GM19043 (cell line): ENCODE measurements at regions not wholly inside any gene's neighbourhood (a gene's known extent, or its start where the extent isn't known, plus 50 kb on each side); places are given as distances from the start of the nearest gene placed in this dataset.
"Not testable (repeated sequence)": the region's sequence is repeated elsewhere in the genome, so short reads cannot be mapped to it uniquely, and the experiment has no call there.

Experiments used
- ATAC-seq: cut with Tn5 transposase; IDR thresholded peaks from one replicate; pipeline ENCODE4 v1.9.1; 2021; ENCODE audit warnings: low read depth; ENCODE audit not compliant: unreplicated experiment

- no peak for ATAC-seq
These were observed 93.1 kb upstream of the S1PR3 start for GRCh38 chr9:88898039-88898720.

- ATAC-seq = no peak
These were observed 85.8 kb upstream of the S1PR3 start for GRCh38 chr9:88905506-88905905.

- no peak for ATAC-seq
These were observed 75.4 kb upstream of the S1PR3 start for GRCh38 chr9:88915916-88916315.

- ATAC-seq = no peak
These were observed 74.4 kb upstream of the S1PR3 start for GRCh38 chr9:88916894-88917293.

GRCh38 chr9:88917375-88917774 lies 73.9 kb upstream of the S1PR3 start:
- ATAC-seq = no peak

GRCh38 chr9:88918537-88918936 lies 72.7 kb upstream of the S1PR3 start:
- not testable (repeated sequence) for ATAC-seq

GRCh38 chr9:88920645-88921044 lies 70.6 kb upstream of the S1PR3 start:
- no peak for ATAC-seq

- no peak for ATAC-seq
These were observed 69.2 kb upstream of the S1PR3 start for GRCh38 chr9:88922091-88922490.

GRCh38 chr9:88923092-88923491 lies 68.2 kb upstream of the S1PR3 start:
- no peak for ATAC-seq

- no peak for ATAC-seq
These were observed 67.5 kb upstream of the S1PR3 start for GRCh38 chr9:88923653-88924288.

GRCh38 chr9:88925481-88925880 lies 65.8 kb upstream of the S1PR3 start:
- no peak for ATAC-seq

GRCh38 chr9:88926781-88927505 lies 64.3 kb upstream of the S1PR3 start:
- no peak for ATAC-seq

GRCh38 chr9:88927510-88927909 lies 63.8 kb upstream of the S1PR3 start:
- no peak for ATAC-seq

- ATAC-seq = no peak
These were observed 60.6 kb upstream of the S1PR3 start for GRCh38 chr9:88930716-88931115.

GRCh38 chr9:88932766-88933165 lies 58.5 kb upstream of the S1PR3 start:
- no peak for ATAC-seq

GRCh38 chr9:88933607-88934379 lies 57.5 kb upstream of the S1PR3 start:
- no peak for ATAC-seq

GRCh38 chr9:88934876-88935535 lies 56.3 kb upstream of the S1PR3 start:
- no peak for ATAC-seq

GRCh38 chr9:88936132-88936531 lies 55.1 kb upstream of the S1PR3 start:
- ATAC-seq = no peak

GRCh38 chr9:88936668-88937067 lies 54.6 kb upstream of the S1PR3 start:
- ATAC-seq = no peak

- ATAC-seq = no peak
These were observed 54.0 kb upstream of the S1PR3 start for GRCh38 chr9:88937248-88937647.

- no peak for ATAC-seq
These were observed 53.1 kb upstream of the S1PR3 start for GRCh38 chr9:88938189-88938588.
